ENCODE measurements at regions not wholly inside any gene's neighbourhood (a gene's known extent, or its start where the extent isn't known, plus 50 kb on each side); places are given as distances from the start of the nearest gene placed in this dataset.

- H3K27ac ChIP-seq = no peak overlapping the region
- no peak for DNase-seq (ENCODE audit: low spot score)
- ChIA-PET CTCF (no interaction called here), POLR2A (ENCODE audit: low non-redundant PET) (no interaction called here)
- TF ChIP-seq, protein P1, sequence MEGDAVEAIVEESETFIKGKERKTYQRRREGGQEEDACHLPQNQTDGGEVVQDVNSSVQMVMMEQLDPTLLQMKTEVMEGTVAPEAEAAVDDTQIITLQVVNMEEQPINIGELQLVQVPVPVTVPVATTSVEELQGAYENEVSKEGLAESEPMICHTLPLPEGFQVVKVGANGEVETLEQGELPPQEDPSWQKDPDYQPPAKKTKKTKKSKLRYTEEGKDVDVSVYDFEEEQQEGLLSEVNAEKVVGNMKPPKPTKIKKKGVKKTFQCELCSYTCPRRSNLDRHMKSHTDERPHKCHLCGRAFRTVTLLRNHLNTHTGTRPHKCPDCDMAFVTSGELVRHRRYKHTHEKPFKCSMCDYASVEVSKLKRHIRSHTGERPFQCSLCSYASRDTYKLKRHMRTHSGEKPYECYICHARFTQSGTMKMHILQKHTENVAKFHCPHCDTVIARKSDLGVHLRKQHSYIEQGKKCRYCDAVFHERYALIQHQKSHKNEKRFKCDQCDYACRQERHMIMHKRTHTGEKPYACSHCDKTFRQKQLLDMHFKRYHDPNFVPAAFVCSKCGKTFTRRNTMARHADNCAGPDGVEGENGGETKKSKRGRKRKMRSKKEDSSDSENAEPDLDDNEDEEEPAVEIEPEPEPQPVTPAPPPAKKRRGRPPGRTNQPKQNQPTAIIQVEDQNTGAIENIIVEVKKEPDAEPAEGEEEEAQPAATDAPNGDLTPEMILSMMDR (conservative IDR thresholded peaks at IDR 0.05; ENCODE audit: low read depth) = no peak
Observed at GRCh38 chr3:21138085-21138484, 612.9 kb downstream of the ZNF385D start.

- TF ChIP-seq, protein P1 (conservative IDR thresholded peaks at IDR 0.05; ENCODE audit: low read depth) = no peak
- H3K27ac ChIP-seq = no peak overlapping the region
- ChIA-PET CTCF (no interaction called here), POLR2A (ENCODE audit: low non-redundant PET) (no interaction called here)
- no peak for DNase-seq (ENCODE audit: low spot score)
Observed at GRCh38 chr3:21132896-21133295, 618.1 kb downstream of the ZNF385D start.

DNA sequence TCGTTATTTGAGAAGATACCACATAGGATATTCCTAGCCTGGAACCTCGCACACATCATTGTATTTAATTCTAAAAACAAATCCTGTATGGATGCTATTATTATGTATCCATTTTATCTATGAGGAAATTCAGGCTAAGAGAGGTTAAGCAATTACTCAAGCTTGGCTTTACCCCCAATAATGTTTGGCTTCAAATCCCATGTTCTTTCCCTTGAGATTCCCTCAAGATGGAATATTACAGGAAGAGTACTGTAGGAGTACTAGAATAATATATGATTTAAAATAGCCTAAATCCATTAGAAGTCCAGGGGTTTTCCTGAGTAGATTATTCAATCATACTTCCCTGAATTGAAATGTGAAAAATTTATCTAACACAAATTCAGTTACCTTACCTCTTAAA lies 630.2 kb downstream of the ZNF385D start:
- DNase-seq (ENCODE audit: low spot score) = no peak
- CTCF ChIA-PET = no interaction called here
- POLR2A ChIA-PET (ENCODE audit: low non-redundant PET) = no interaction called here
- H3K27ac ChIP-seq = no peak overlapping the region
- TF ChIP-seq, protein P1 (conservative IDR thresholded peaks at IDR 0.05; ENCODE audit: low read depth) = no peak

- TF ChIP-seq, protein P1 (conservative IDR thresholded peaks at IDR 0.05; ENCODE audit: low read depth) = no peak
- DNase-seq (ENCODE audit: low spot score) = no peak
- POLR2A ChIA-PET (ENCODE audit: low non-redundant PET) = no interaction called here
- CTCF ChIA-PET = interaction anchor here (0.6 kb wide), 1 partner anchor 357 kb away, joined by 3 read pairs; no protein-coding TSS in a partner anchor
- H3K27ac ChIP-seq = no peak overlapping the region
Observed at GRCh38 chr3:21117370-21117769, 633.6 kb downstream of the ZNF385D start.

DNA sequence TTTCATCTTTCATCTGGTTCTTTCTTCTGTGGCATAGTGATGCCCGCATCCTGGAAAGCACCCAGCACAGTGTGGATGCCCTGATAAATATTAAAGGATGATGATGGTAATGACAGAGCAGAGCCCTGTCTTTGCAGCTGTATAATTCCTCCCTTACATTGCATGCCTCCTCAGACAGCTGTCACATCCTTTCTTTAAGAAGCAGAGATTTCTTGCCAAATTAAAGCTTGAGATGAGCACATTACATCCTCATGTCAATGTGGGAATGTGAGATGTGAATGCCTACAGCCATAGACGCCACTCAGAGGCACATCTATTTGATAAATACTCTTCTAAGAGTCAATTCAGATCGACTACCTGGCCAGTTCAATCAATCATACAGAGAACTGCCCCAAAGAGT lies 642.0 kb downstream of the ZNF385D start:
- CTCF ChIA-PET = no interaction called here
- no peak overlapping the region for H3K27ac ChIP-seq
- TF ChIP-seq, protein P1 (conservative IDR thresholded peaks at IDR 0.05; ENCODE audit: low read depth) = no peak
- POLR2A ChIA-PET (ENCODE audit: low non-redundant PET) = no interaction called here
- DNase-seq (ENCODE audit: low spot score) = no peak

DNA sequence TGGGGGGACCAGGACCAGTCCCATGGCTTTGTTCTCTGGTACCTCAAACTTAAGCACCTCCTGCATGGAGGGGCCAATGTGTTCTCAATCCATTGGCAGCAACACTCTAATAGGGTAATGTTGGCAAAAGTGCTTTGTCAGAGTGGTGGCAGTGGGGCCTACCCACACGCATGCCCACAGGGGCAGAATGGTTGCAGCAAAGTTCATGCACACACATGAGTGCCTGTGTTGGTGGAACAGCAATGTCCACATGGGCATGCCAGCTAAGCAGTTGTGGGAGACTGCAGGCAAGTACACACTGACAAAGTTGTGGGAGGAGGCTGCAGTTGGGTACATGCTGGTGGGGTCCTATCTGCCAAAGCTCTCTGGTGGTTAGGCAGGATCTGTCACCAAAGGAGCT lies 645.2 kb downstream of the ZNF385D start:
- ChIA-PET CTCF (no interaction called here), POLR2A (ENCODE audit: low non-redundant PET) (no interaction called here)
- no peak for DNase-seq (ENCODE audit: low spot score)
- TF ChIP-seq, protein P1 (conservative IDR thresholded peaks at IDR 0.05; ENCODE audit: low read depth) = no peak
- H3K27ac ChIP-seq = no peak overlapping the region
